NCI-H1105 (cell line): ENCODE measurements at regions not wholly inside any gene's neighbourhood (a gene's known extent, or its start where the extent isn't known, plus 50 kb on each side); places are given as distances from the start of the nearest gene placed in this dataset.

Source experiments
- DNase-seq: peaks from one replicate; lab custom pipeline; 2025; lab: John Stamatoyannopoulos, UW

GRCh38 chr10:117424883-117425649 is 49.8 kb upstream of the PDZD8 start:
- no peak for DNase-seq
